GM23338 (cell line): ENCODE measurements at regions not wholly inside any gene's neighbourhood (a gene's known extent, or its start where the extent isn't known, plus 50 kb on each side); places are given as distances from the start of the nearest gene placed in this dataset.

Experiments used
- ATAC-seq: fragments of 200-7000 bp; cut with Tn5 transposase; 3 replicates; pipeline ENCODE4 v1.9.1; 2020
- DNase-seq: peaks from one replicate; pipeline ENCODE4 v3.0.0-alpha.2; 2015; ENCODE audit warnings: low spot score
- H2AFZ ChIP-seq: fragments of 200-600 bp; sonication (generic); 2 replicates; pipeline ENCODE4 v1.8.0; 2016; ENCODE audit warnings: antibody characterized with exemption, mild to moderate bottlenecking, moderate library complexity
- H3F3A ChIP-seq: fragments of 200-600 bp; sonication (generic); replicated peaks from 2 replicates; pipeline ENCODE4 v1.8.0; 2017; ENCODE audit warnings: antibody characterized with exemption, mixed run types, low read depth
- H3K27ac ChIP-seq: fragments of 200-600 bp; sonication (generic); 2 replicates; pipeline ENCODE4 v1.6.1; 2016; ENCODE audit warnings: low read depth
- H3K27me3 ChIP-seq: fragments of 200-600 bp; sonication (generic); 2 replicates; pipeline ENCODE4 v1.8.0; 2016; ENCODE audit warnings: mild to moderate bottlenecking, mixed run types, moderate library complexity; ENCODE audit not compliant: insufficient read depth
- H3K36me3 ChIP-seq: fragments of 200-600 bp; sonication (generic); 2 replicates; pipeline ENCODE4 v1.8.0; 2016; ENCODE audit warnings: mild to moderate bottlenecking; ENCODE audit not compliant: insufficient read depth
- H3K4me1 ChIP-seq: fragments of 200-600 bp; sonication (generic); 2 replicates; pipeline ENCODE4 v1.8.0; 2016; ENCODE audit warnings: mild to moderate bottlenecking, moderate library complexity; ENCODE audit not compliant: insufficient read depth
- H3K4me2 ChIP-seq: fragments of 200-600 bp; sonication (generic); 2 replicates; pipeline ENCODE4 v1.7.1; 2017; ENCODE audit warnings: mixed run types
- H3K4me3 ChIP-seq: fragments of 200-600 bp; sonication (generic); 2 replicates; pipeline ENCODE4 v1.6.1; 2016; ENCODE audit warnings: mixed run types
- H3K79me2 ChIP-seq: fragments of 200-600 bp; sonication (generic); replicated peaks from 2 replicates; pipeline ENCODE4 v1.8.0; 2017; ENCODE audit warnings: mild to moderate bottlenecking; ENCODE audit not compliant: insufficient read depth
- H3K9me2 ChIP-seq: fragments of 200-600 bp; sonication (generic); 2 replicates; pipeline ENCODE4 v1.8.0; 2017; ENCODE audit not compliant: insufficient read depth
- H4K20me1 ChIP-seq: fragments of 200-600 bp; sonication (generic); replicated peaks from 2 replicates; pipeline ENCODE4 v1.8.0; 2017; ENCODE audit warnings: mild to moderate bottlenecking; ENCODE audit not compliant: insufficient read depth
- H3K27ac Mint-ChIP-seq: 2 replicates; pipeline ENCODE4 v1.8.0; 2020; ENCODE audit warnings: inconsistent platforms, mild to moderate bottlenecking, moderate library complexity, mixed read lengths
- H3K27me3 Mint-ChIP-seq: 3 replicates; pipeline ENCODE4 v1.8.0; 2022; ENCODE audit warnings: low read depth, mild to moderate bottlenecking, moderate library complexity, mixed read lengths, inconsistent platforms; ENCODE audit not compliant: insufficient read depth, poor library complexity
- H3K36me3 Mint-ChIP-seq: 3 replicates; pipeline ENCODE4 v1.8.0; 2021; ENCODE audit warnings: low read depth, mild to moderate bottlenecking, inconsistent platforms, moderate library complexity, mixed read lengths
- H3K4me1 Mint-ChIP-seq: 3 replicates; pipeline ENCODE4 v1.8.0; 2020; ENCODE audit warnings: mild to moderate bottlenecking, inconsistent platforms, mixed read lengths
- H3K4me3 Mint-ChIP-seq: 3 replicates; pipeline ENCODE4 v1.8.0; 2021; ENCODE audit warnings: moderate library complexity, mild to moderate bottlenecking, inconsistent platforms, mixed read lengths
- H3K9me3 Mint-ChIP-seq: 3 replicates; pipeline ENCODE4 v1.8.0; 2020; ENCODE audit warnings: moderate library complexity, mild to moderate bottlenecking, inconsistent platforms, mixed read lengths
- CREB1 ChIP-seq: fragments of 250-450 bp; sonication (Bioruptor Pico); IDR thresholded peaks from 2 replicates; pipeline ENCODE4 v1.5.0; 2020; ENCODE audit warnings: low read depth, mild to moderate bottlenecking, moderate library complexity
- ETS1 ChIP-seq: IDR thresholded peaks from 2 replicates; pipeline ENCODE4 v1.6.1; 2016; ENCODE audit warnings: antibody characterized with exemption
- EZH2 ChIP-seq: fragments of 200-600 bp; sonication (generic); IDR thresholded peaks from one replicate; pipeline ENCODE4 v1.8.0; 2017; ENCODE audit warnings: antibody characterized with exemption, mild to moderate bottlenecking, low read depth; ENCODE audit not compliant: unreplicated experiment
- EZH2phosphoT487 ChIP-seq: fragments of 200-600 bp; sonication (generic); IDR thresholded peaks from one replicate; pipeline ENCODE4 v1.8.1; 2018; ENCODE audit warnings: antibody characterized with exemption; ENCODE audit not compliant: unreplicated experiment
- JUNB ChIP-seq: IDR thresholded peaks from one replicate; pipeline ENCODE4 v1.6.1; 2016; ENCODE audit warnings: antibody characterized with exemption; ENCODE audit not compliant: unreplicated experiment
- NANOG ChIP-seq: IDR thresholded peaks from 2 replicates; pipeline ENCODE4 v1.6.1; 2016; ENCODE audit warnings: antibody characterized with exemption, borderline replicate concordance
- POLR2AphosphoS5 ChIP-seq: IDR thresholded peaks from 2 replicates; pipeline ENCODE4 v1.6.1; 2016; ENCODE audit warnings: antibody characterized with exemption, low read depth
- STAT1 ChIP-seq: IDR thresholded peaks from one replicate; pipeline ENCODE4 v1.6.1; 2016; ENCODE audit warnings: antibody characterized with exemption; ENCODE audit not compliant: unreplicated experiment
- ZNF114 ChIP-seq: fragments of 250-450 bp; sonication (Bioruptor Pico); IDR thresholded peaks from 2 replicates; pipeline ENCODE4 v1.5.0; 2020; ENCODE audit warnings: mild to moderate bottlenecking, moderate library complexity
- ZNF331 ChIP-seq: fragments of 250-450 bp; sonication (Bioruptor Pico); IDR thresholded peaks from 2 replicates; pipeline ENCODE4 v1.5.0; 2020; ENCODE audit warnings: low read depth, mild to moderate bottlenecking, moderate library complexity
- TF ChIP-seq, protein P1 (sequence below): IDR thresholded peaks from one replicate; pipeline ENCODE4 v1.6.1; 2018; ENCODE audit warnings: antibody characterized with exemption; ENCODE audit not compliant: unreplicated experiment
- TF ChIP-seq, protein P2 (sequence below), 2 experiments: fragments of 200-600 bp in 1 of 2; sonication (generic) in 1 of 2; conservative IDR thresholded peaks; 2 replicates each; pipeline versions ENCODE4 v1.5.1 to v1.6.1; 2016 to 2017; ENCODE audit warnings: antibody characterized with exemption in 2 of 2, low read depth in 2 of 2, mild to moderate bottlenecking in 2 of 2, moderate library complexity in 1 of 2
- TF ChIP-seq, protein P3 (sequence below): fragments of 250-450 bp; sonication (Bioruptor Pico); IDR thresholded peaks from 2 replicates; pipeline ENCODE4 v1.5.0; 2020; ENCODE audit warnings: mild to moderate bottlenecking, moderate library complexity

- Histone ChIP-seq H3K36me3 (no peaks in the 10 kb centered on the region), H3K4me3 (no peak overlapping the region), H3K79me2 (no peaks in the 10 kb centered on the region), H3K4me2 (no peak overlapping the region), H3F3A (no peaks in the 10 kb centered on the region), H4K20me1 (no peaks in the 10 kb centered on the region), H3K27ac (no peak overlapping the region), H3K9me2 (no peaks in the 10 kb centered on the region), H2AFZ (no peak overlapping the region), H3K27me3 (no peaks in the 10 kb centered on the region), H3K4me1 (no peaks in the 10 kb centered on the region)
- Mint-ChIP-seq H3K27ac (no peak overlapping the region), H3K4me1 (no peaks in the 10 kb centered on the region), H3K4me3 (no peak overlapping the region), H3K36me3 (no peaks in the 10 kb centered on the region), H3K9me3 (no peaks in the 10 kb centered on the region), H3K27me3 (no peaks in the 10 kb centered on the region)
- TF ChIP-seq EZH2 (no peak), STAT1 (no peak), CREB1 (CRISPR knock-in tag) (no peak), ZNF114 (CRISPR knock-in tag) (no peak), JUNB (no peak), POLR2AphosphoS5 (no peak), NANOG (no peak), ETS1 (no peak), EZH2phosphoT487 (no peak), ZNF331 (CRISPR knock-in tag) (no peak)
- TF ChIP-seq, protein P1, sequence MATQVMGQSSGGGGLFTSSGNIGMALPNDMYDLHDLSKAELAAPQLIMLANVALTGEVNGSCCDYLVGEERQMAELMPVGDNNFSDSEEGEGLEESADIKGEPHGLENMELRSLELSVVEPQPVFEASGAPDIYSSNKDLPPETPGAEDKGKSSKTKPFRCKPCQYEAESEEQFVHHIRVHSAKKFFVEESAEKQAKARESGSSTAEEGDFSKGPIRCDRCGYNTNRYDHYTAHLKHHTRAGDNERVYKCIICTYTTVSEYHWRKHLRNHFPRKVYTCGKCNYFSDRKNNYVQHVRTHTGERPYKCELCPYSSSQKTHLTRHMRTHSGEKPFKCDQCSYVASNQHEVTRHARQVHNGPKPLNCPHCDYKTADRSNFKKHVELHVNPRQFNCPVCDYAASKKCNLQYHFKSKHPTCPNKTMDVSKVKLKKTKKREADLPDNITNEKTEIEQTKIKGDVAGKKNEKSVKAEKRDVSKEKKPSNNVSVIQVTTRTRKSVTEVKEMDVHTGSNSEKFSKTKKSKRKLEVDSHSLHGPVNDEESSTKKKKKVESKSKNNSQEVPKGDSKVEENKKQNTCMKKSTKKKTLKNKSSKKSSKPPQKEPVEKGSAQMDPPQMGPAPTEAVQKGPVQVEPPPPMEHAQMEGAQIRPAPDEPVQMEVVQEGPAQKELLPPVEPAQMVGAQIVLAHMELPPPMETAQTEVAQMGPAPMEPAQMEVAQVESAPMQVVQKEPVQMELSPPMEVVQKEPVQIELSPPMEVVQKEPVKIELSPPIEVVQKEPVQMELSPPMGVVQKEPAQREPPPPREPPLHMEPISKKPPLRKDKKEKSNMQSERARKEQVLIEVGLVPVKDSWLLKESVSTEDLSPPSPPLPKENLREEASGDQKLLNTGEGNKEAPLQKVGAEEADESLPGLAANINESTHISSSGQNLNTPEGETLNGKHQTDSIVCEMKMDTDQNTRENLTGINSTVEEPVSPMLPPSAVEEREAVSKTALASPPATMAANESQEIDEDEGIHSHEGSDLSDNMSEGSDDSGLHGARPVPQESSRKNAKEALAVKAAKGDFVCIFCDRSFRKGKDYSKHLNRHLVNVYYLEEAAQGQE, result no peak
- TF ChIP-seq, protein P2, sequence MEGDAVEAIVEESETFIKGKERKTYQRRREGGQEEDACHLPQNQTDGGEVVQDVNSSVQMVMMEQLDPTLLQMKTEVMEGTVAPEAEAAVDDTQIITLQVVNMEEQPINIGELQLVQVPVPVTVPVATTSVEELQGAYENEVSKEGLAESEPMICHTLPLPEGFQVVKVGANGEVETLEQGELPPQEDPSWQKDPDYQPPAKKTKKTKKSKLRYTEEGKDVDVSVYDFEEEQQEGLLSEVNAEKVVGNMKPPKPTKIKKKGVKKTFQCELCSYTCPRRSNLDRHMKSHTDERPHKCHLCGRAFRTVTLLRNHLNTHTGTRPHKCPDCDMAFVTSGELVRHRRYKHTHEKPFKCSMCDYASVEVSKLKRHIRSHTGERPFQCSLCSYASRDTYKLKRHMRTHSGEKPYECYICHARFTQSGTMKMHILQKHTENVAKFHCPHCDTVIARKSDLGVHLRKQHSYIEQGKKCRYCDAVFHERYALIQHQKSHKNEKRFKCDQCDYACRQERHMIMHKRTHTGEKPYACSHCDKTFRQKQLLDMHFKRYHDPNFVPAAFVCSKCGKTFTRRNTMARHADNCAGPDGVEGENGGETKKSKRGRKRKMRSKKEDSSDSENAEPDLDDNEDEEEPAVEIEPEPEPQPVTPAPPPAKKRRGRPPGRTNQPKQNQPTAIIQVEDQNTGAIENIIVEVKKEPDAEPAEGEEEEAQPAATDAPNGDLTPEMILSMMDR (conservative IDR thresholded peaks at IDR 0.05; ENCODE audit: low read depth in 2 of 2), result no peak
- TF ChIP-seq, protein P3, sequence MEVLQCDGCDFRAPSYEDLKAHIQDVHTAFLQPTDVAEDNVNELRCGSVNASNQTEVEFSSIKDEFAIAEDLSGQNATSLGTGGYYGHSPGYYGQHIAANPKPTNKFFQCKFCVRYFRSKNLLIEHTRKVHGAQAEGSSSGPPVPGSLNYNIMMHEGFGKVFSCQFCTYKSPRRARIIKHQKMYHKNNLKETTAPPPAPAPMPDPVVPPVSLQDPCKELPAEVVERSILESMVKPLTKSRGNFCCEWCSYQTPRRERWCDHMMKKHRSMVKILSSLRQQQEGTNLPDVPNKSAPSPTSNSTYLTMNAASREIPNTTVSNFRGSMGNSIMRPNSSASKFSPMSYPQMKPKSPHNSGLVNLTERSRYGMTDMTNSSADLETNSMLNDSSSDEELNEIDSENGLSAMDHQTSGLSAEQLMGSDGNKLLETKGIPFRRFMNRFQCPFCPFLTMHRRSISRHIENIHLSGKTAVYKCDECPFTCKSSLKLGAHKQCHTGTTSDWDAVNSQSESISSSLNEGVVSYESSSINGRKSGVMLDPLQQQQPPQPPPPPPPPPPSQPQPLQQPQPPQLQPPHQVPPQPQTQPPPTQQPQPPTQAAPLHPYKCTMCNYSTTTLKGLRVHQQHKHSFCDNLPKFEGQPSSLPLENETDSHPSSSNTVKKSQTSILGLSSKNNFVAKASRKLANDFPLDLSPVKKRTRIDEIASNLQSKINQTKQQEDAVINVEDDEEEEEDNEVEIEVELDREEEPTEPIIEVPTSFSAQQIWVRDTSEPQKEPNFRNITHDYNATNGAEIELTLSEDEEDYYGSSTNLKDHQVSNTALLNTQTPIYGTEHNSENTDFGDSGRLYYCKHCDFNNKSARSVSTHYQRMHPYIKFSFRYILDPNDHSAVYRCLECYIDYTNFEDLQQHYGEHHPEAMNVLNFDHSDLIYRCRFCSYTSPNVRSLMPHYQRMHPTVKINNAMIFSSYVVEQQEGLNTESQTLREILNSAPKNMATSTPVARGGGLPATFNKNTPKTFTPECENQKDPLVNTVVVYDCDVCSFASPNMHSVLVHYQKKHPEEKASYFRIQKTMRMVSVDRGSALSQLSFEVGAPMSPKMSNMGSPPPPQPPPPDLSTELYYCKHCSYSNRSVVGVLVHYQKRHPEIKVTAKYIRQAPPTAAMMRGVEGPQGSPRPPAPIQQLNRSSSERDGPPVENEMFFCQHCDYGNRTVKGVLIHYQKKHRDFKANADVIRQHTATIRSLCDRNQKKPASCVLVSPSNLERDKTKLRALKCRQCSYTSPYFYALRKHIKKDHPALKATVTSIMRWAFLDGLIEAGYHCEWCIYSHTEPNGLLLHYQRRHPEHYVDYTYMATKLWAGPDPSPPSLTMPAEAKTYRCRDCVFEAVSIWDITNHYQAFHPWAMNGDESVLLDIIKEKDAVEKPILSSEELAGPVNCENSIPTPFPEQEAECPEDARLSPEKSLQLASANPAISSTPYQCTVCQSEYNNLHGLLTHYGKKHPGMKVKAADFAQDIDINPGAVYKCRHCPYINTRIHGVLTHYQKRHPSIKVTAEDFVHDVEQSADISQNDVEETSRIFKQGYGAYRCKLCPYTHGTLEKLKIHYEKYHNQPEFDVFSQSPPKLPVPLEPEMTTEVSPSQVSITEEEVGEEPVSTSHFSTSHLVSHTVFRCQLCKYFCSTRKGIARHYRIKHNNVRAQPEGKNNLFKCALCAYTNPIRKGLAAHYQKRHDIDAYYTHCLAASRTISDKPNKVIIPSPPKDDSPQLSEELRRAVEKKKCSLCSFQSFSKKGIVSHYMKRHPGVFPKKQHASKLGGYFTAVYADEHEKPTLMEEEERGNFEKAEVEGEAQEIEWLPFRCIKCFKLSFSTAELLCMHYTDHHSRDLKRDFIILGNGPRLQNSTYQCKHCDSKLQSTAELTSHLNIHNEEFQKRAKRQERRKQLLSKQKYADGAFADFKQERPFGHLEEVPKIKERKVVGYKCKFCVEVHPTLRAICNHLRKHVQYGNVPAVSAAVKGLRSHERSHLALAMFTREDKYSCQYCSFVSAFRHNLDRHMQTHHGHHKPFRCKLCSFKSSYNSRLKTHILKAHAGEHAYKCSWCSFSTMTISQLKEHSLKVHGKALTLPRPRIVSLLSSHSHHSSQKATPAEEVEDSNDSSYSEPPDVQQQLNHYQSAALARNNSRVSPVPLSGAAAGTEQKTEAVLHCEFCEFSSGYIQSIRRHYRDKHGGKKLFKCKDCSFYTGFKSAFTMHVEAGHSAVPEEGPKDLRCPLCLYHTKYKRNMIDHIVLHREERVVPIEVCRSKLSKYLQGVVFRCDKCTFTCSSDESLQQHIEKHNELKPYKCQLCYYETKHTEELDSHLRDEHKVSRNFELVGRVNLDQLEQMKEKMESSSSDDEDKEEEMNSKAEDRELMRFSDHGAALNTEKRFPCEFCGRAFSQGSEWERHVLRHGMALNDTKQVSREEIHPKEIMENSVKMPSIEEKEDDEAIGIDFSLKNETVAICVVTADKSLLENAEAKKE, result no peak
- DNase-seq (no peak), ATAC-seq (no peak)
Observed at GRCh38 chr3:177995381-177996085, 540.7 kb upstream of the KCNMB2 start.
